GM12872 (cell line): ENCODE measurements at regions not wholly inside any gene's neighbourhood (a gene's known extent, or its start where the extent isn't known, plus 50 kb on each side); places are given as distances from the start of the nearest gene placed in this dataset.

Source experiments
- CTCF ChIP-seq: IDR thresholded peaks from 3 replicates; pipeline ENCODE4 v1.5.1; 2011; ENCODE audit warnings: low read depth, mild to moderate bottlenecking, low read length, moderate library complexity; ENCODE audit not compliant: insufficient read depth

DNA sequence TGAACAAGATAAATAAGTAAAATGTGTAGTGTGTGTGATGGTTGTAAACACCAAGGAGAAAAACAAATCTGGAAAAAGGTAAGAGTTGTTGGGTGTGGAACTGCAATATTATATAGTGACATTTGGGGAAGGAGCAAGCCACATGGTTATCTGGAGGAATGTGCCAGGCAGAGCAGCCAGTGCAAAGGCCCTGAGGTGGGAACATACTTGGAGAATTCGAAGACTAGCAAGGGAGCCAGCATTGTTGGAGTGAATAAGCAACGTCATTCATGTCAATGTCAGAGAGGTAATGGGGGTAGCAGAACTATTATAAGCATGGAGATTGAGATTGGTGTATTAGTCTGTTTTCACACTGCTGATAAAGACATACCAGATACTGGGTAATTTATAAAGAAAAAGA, 241.5 kb upstream of the LHX5 start:
- TF ChIP-seq CTCF = no peak

GRCh38 chr12:113712481-113712880, 240.8 kb upstream of the LHX5 start:
- no peak for TF ChIP-seq CTCF

- no peak for TF ChIP-seq CTCF
These were observed 238.5 kb upstream of the LHX5 start for GRCh38 chr12:113710216-113710615.

DNA sequence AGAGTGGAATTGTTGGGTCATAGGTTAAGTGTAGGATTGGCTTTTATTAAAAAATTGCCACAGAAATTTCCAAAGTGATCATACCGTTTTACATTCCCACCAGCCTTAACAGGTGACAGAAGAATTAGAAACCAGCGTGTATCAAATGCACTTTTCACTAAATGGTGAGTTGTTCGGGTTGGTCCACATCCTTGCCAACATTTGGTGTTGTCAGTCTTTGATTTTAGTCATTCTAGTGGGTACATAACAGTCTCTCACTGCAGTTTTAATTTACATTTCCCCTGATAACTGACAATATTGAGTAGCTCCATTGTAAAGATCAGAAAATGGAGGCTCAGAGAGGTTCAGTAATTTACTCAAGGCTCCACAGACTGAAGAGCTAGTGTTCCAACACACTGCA, 237.8 kb upstream of the LHX5 start:
- no peak for TF ChIP-seq CTCF

GRCh38 chr12:113702836-113703235, 231.2 kb upstream of the LHX5 start:
- TF ChIP-seq CTCF = no peak

- TF ChIP-seq CTCF = no peak
These were observed 230.6 kb upstream of the LHX5 start for GRCh38 chr12:113702276-113702675.

- no peak for TF ChIP-seq CTCF
These were observed 229.3 kb upstream of the LHX5 start for GRCh38 chr12:113700943-113701342.

GRCh38 chr12:113698510-113698858, 226.8 kb upstream of the LHX5 start:
- no peak for TF ChIP-seq CTCF
